Pancreas (tissue), 10 donors: ENCODE measurements at regions not wholly inside any gene's neighbourhood (a gene's known extent, or its start where the extent isn't known, plus 50 kb on each side); places are given as distances from the start of the nearest gene placed in this dataset.
"Not testable (repeated sequence)": the region's sequence is repeated elsewhere in the genome, so short reads cannot be mapped to it uniquely, and the experiment has no call there.

Source experiments
- ATAC-seq, 4 donors: fragments of 200-7000 bp; cut with Tn5 transposase; one replicate each; pipeline versions ENCODE4 v1.8.0 to v1.9.1; 2020; ENCODE audit warnings: mild to moderate bottlenecking in 4 of 4, moderate library complexity in 4 of 4
- DNase-seq, 6 donors: peaks; one replicate each; pipeline ENCODE4 v3.0.0-alpha.2; 2020
- FAIRE-seq: peaks from 2 replicates; lab custom pipeline; 2012; peaks lifted over from hg19 to GRCh38; lab: Jason Lieb, UNC
- H3K27ac ChIP-seq, 4 donors: fragments of 200-600 bp; sonication (generic); 1 replicate in 3 of 4; 2 replicates in 1 of 4; pipeline versions ENCODE4 v1.5.0 to v1.8.0; 2020
- H3K27me3 ChIP-seq, 4 donors: fragments of 200-600 bp; one replicate each; pipeline ENCODE4 v1.8.0; 2021
- H3K36me3 ChIP-seq, 3 donors: fragments of 200-600 bp; sonication (generic) in 1 of 3; one replicate each; pipeline versions ENCODE4 v1.5.0 to v1.8.0; 2020 to 2021
- H3K4me1 ChIP-seq, 3 donors: fragments of 200-600 bp; one replicate each; pipeline ENCODE4 v1.8.0; 2021
- H3K4me3 ChIP-seq, 4 donors: fragments of 200-600 bp; sonication (generic) in 2 of 4; one replicate each; pipeline versions ENCODE4 v1.5.0 to v1.8.0; 2020 to 2021
- H3K9me3 ChIP-seq, 4 donors: fragments of 200-600 bp; one replicate each; pipeline ENCODE4 v1.8.0; 2021
- WGBS, 2 donors: extraction: QIAGEN DNeasy Blood & Tissue Kit; methylation state at CpG; one replicate each; pipeline ENCODE4 v1.1.7; 2013; 5-methylcytosine and 5-hydroxymethylcytosine counted together
- intact Hi-C, 3 donors: fragments of 100-400 bp; cut with DNase I; formaldehyde crosslinking; loops; one replicate each; pipeline versions ENCODE4 v1.11.1 to v1.14.2; 2022
- TF ChIP-seq, protein P1 (sequence below), 4 donors: fragments of 200-600 bp; sonication (generic) in 3 of 4; IDR thresholded peaks; one replicate each; pipeline versions ENCODE4 v1.5.0 to v1.8.0; 2021; ENCODE audit warnings: antibody characterized with exemption in 4 of 4
- donor health status: healthy with polysubstance abuse.
- donor health status: DM: no; HTN: no; CAD: no; lungs with moderate emphysema.
- donor health status: DM: no; HTN: no; CAD: no.
- donor health status: control.
- donor health status: control.
- donor health status: Bipolar disorder and iron deficiency.
- donor health status: DM: yes; HTN: yes; CAD: no.
- donor health status: DM: no; HTN: no; CAD: no.
- donor health status: DM: no; HTN: no; CAD: no.
- donor health status: DM: yes; HTN: yes; CAD: no.

DNA sequence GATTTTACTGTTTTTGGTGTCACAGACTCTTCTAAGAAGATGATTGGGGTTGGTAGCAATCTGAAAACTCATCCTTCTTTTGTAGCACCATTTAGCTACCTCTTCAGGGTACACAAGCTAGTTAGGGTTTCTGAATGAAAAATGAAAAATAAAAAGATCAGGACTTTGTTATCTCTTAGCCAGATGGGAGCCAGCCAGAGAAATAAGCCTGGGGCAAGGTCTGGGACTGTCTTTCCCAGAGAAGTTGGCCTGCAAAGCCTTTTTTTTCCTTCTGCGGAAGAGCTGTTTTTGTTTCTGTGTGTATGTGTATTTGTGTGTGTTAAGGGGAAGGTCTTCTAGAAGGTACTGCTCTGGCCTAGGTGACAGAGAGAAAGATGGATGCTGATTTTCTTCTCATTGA lies 150.7 kb upstream of the AGTR1 start:
- TF ChIP-seq, protein P1, sequence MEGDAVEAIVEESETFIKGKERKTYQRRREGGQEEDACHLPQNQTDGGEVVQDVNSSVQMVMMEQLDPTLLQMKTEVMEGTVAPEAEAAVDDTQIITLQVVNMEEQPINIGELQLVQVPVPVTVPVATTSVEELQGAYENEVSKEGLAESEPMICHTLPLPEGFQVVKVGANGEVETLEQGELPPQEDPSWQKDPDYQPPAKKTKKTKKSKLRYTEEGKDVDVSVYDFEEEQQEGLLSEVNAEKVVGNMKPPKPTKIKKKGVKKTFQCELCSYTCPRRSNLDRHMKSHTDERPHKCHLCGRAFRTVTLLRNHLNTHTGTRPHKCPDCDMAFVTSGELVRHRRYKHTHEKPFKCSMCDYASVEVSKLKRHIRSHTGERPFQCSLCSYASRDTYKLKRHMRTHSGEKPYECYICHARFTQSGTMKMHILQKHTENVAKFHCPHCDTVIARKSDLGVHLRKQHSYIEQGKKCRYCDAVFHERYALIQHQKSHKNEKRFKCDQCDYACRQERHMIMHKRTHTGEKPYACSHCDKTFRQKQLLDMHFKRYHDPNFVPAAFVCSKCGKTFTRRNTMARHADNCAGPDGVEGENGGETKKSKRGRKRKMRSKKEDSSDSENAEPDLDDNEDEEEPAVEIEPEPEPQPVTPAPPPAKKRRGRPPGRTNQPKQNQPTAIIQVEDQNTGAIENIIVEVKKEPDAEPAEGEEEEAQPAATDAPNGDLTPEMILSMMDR (IDR thresholded peaks at IDR 0.05) = no peak
- no peak overlapping the region for H3K27ac ChIP-seq
- no peaks in the 10 kb centered on the region for H3K4me1 ChIP-seq
- FAIRE-seq = no peak
- no peak for ATAC-seq
- no peaks in the 10 kb centered on the region for H3K9me3 ChIP-seq
- intact Hi-C loops = no loop called here
- H3K4me3 ChIP-seq = no peak overlapping the region
- H3K36me3 ChIP-seq = no peaks in the 10 kb centered on the region
- WGBS, 2 donors = 87 to 94% methylated on average over 1 of the region's 1 CpG
- H3K27me3 ChIP-seq = no peaks in the 10 kb centered on the region
- DNase-seq = no peak

DNA sequence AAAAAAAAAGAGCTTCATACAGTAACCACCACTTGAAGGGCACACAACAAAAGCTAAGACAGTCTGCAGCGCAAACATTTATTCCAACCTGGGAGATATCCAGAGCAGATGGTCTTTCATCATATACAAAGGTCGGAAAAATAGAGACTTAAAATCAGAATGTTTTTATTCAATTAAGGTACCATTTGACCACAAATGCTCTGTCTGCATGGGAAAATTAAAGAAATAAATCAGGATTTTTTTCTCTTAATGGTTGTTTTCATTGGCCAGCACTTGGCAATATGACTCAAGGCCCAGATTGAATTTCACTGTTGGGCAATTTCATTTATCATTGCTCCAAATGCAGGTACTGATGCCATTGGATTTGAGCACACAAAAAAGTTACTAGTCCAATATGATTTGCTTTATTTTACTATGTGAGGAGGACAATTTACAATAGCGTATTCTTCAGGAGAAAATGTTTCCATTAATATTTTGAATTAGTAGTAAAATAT lies 145.9 kb upstream of the AGTR1 start:
- intact Hi-C loops = no loop called here
- Histone ChIP-seq H3K4me3 (no peak overlapping the region), H3K27ac (no peak overlapping the region), H3K4me1 (no peaks in the 10 kb centered on the region), H3K27me3 (no peaks in the 10 kb centered on the region), H3K36me3 (no peaks in the 10 kb centered on the region), H3K9me3 (no peaks in the 10 kb centered on the region)
- WGBS, 2 donors = 95% methylated on average over 3 of the region's 3 CpGs
- ATAC-seq (no peak), DNase-seq (no peak), FAIRE-seq (no peak)
- TF ChIP-seq, protein P1 (IDR thresholded peaks at IDR 0.05) = no peak

DNA sequence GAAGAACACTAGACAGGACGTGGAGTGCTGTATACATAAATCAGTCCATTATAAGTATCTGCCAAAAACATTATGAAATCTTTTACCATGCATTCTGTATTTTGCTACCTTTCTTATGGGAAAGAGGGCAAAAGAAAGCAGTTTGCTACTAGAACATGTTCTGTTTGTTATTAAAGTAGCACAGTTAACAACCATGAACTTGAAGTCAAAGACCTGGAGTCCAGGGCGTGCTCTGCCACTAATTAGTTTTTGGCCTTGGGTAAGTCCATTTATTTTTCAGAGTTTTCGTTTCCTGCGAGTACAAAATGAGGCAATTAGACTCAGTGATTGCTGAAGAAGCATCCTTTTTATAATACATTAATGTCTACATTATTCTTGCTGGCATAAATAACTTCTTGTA lies 143.3 kb upstream of the AGTR1 start:
- intact Hi-C loops = no loop called here
- no peak overlapping the region for H3K27ac ChIP-seq
- DNase-seq (no peak), ATAC-seq (no peak), FAIRE-seq (no peak)
- H3K4me1 ChIP-seq = no peaks in the 10 kb centered on the region
- no peaks in the 10 kb centered on the region for H3K36me3 ChIP-seq
- no peak overlapping the region for H3K4me3 ChIP-seq
- H3K27me3 ChIP-seq = no peaks in the 10 kb centered on the region
- TF ChIP-seq, protein P1 (IDR thresholded peaks at IDR 0.05) = no peak
- no peaks in the 10 kb centered on the region for H3K9me3 ChIP-seq
- WGBS, 2 donors = 60 to 73% methylated on average over 4 of the region's 4 CpGs

DNA sequence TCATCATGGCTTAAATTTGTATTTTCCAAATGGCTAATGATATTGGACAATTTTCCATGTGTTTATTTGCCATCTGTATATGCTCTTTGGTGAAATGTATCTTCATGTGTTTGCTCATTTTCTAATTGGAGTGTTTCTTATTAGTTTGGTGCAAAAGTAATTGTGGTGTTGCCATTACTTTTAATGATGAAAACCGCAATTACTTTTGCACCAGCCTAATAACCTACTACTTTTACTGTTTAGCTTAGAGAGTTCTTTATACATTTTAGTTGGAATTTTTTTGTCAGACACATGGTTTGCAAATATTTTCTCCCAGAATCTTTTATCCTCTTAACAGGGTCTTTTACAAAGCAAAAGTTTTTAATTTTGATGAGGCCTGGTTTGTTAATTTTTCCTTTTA lies 141.0 kb upstream of the AGTR1 start:
- TF ChIP-seq, protein P1 (IDR thresholded peaks at IDR 0.05) = no peak
- no peak overlapping the region for H3K27ac ChIP-seq
- H3K27me3 ChIP-seq = no peaks in the 10 kb centered on the region
- H3K4me1 ChIP-seq = no peaks in the 10 kb centered on the region
- no peaks in the 10 kb centered on the region for H3K36me3 ChIP-seq
- no peak overlapping the region for H3K4me3 ChIP-seq
- WGBS, 2 donors = 74 to 77% methylated on average over 1 of the region's 1 CpG
- no peak for DNase-seq
- no peak for FAIRE-seq
- intact Hi-C loops = no loop called here
- no peaks in the 10 kb centered on the region for H3K9me3 ChIP-seq
- no peak for ATAC-seq

DNA sequence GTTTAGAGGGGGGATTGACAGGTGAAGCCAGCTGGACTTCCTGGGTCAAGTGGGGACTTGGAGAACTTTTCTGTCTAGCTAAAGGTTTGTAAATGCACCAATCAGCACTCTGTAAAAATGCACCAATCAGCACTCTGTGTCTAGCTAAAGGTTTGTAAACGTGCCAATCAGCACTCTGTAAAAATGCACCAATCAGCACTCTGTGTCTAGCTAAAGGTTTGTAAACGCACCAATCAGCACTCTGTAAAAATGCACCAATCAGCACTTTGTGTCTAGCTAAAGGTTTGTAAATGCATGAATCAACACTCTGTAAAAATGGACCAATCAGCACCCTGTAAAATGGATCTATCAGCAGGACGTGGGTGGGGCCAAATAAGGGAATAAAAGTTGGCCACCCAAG lies 120.1 kb upstream of the AGTR1 start:
- 72 to 74% methylated on average over 3 of the region's 3 CpGs for WGBS, 2 donors
- FAIRE-seq, DNase-seq, H3K9me3 ChIP-seq, ATAC-seq, H3K4me3 ChIP-seq, H3K27me3 ChIP-seq, H3K27ac ChIP-seq, H3K36me3 ChIP-seq, H3K4me1 ChIP-seq, intact Hi-C loops: not testable (repeated sequence)
